Mesenchymal stem cell (in vitro differentiated cells and primary cell): ENCODE measurements at regions not wholly inside any gene's neighbourhood (a gene's known extent, or its start where the extent isn't known, plus 50 kb on each side); places are given as distances from the start of the nearest gene placed in this dataset.

Experiments
- DNase-seq: peaks from one replicate; pipeline ENCODE4 v3.0.0-alpha.2; 2013
- H2AFZ ChIP-seq: one replicate; pipeline ENCODE4 v1.6.1; 2013; ENCODE audit warnings: low read depth, mild to moderate bottlenecking, control low read depth, inconsistent platforms, low read length, moderate library complexity
- H2AK5ac ChIP-seq: 2 replicates; pipeline ENCODE4 v1.6.1; 2013; ENCODE audit warnings: low read length, moderate library complexity, mild to moderate bottlenecking, inconsistent platforms; ENCODE audit not compliant: severe bottlenecking
- H2BK120ac ChIP-seq: one replicate; pipeline ENCODE4 v1.6.1; 2013; ENCODE audit warnings: low read depth, mild to moderate bottlenecking, inconsistent platforms, low read length, moderate library complexity
- H2BK12ac ChIP-seq, 2 experiments: one replicate each; pipeline ENCODE4 v1.6.1; 2013; ENCODE audit warnings: inconsistent platforms in 2 of 2, low read length in 2 of 2, mild to moderate bottlenecking in 2 of 2, moderate library complexity in 2 of 2, control low read depth in 1 of 2
- H2BK15ac ChIP-seq: one replicate; pipeline ENCODE4 v1.6.1; 2013; ENCODE audit warnings: mild to moderate bottlenecking, low read depth, inconsistent platforms; ENCODE audit not compliant: poor library complexity, severe bottlenecking
- H2BK5ac ChIP-seq: 2 replicates; pipeline ENCODE4 v1.6.1; 2013; ENCODE audit warnings: low read depth, mild to moderate bottlenecking, low read length, control low read depth, inconsistent platforms; ENCODE audit not compliant: poor library complexity, severe bottlenecking
- H3K14ac ChIP-seq, 2 experiments: one replicate each; pipeline ENCODE4 v1.6.1; 2013; ENCODE audit warnings: inconsistent platforms in 2 of 2, low read length in 2 of 2, control low read depth in 1 of 2, mild to moderate bottlenecking in 1 of 2, moderate library complexity in 1 of 2
- H3K18ac ChIP-seq, 2 experiments: one replicate each; pipeline ENCODE4 v1.6.1; 2013; ENCODE audit warnings: inconsistent platforms in 2 of 2, low read length in 2 of 2, control low read depth in 1 of 2, low read depth in 1 of 2, mild to moderate bottlenecking in 1 of 2
- H3K23ac ChIP-seq, 2 experiments: one replicate each; pipeline ENCODE4 v1.6.1; 2013; ENCODE audit warnings: inconsistent platforms in 2 of 2, low read length in 2 of 2, mild to moderate bottlenecking in 2 of 2, moderate library complexity in 2 of 2, control low read depth in 1 of 2
- H3K27ac ChIP-seq: 2 replicates; pipeline ENCODE4 v1.5.1; 2013; ENCODE audit warnings: mild to moderate bottlenecking, moderate library complexity, low read length, control low read depth, inconsistent platforms; ENCODE audit not compliant: poor library complexity, severe bottlenecking
- H3K27me3 ChIP-seq, 2 experiments: 2 replicates each; pipeline versions ENCODE4 v1.6.1 to v1.7.0; 2013; ENCODE audit warnings: low read length in 2 of 2, mild to moderate bottlenecking in 2 of 2, moderate library complexity in 2 of 2, control low read depth in 1 of 2, inconsistent platforms in 1 of 2; ENCODE audit not compliant: control insufficient read depth in 1 of 2, insufficient read depth in 1 of 2
- H3K36me3 ChIP-seq, 2 experiments: 2 replicates each; pipeline versions ENCODE4 v1.6.1 to v1.7.0; 2013; ENCODE audit warnings: low read length in 2 of 2, control low read depth in 1 of 2, inconsistent platforms in 1 of 2, low read depth in 1 of 2, mild to moderate bottlenecking in 1 of 2; ENCODE audit not compliant: insufficient read depth in 2 of 2, control insufficient read depth in 1 of 2
- H3K4ac ChIP-seq, 2 experiments: one replicate each; pipeline ENCODE4 v1.6.1; 2013; ENCODE audit warnings: inconsistent platforms in 2 of 2, low read length in 2 of 2, mild to moderate bottlenecking in 2 of 2, moderate library complexity in 2 of 2, control low read depth in 1 of 2, low read depth in 1 of 2
- H3K4me1 ChIP-seq: 2 replicates; pipeline ENCODE4 v1.6.1; 2013; ENCODE audit warnings: low read depth, low read length, control low read depth; ENCODE audit not compliant: control insufficient read depth, insufficient read depth
- H3K4me2 ChIP-seq: 2 replicates; pipeline ENCODE4 v1.6.1; 2013; ENCODE audit warnings: low read length, mild to moderate bottlenecking, inconsistent platforms; ENCODE audit not compliant: poor library complexity, severe bottlenecking
- H3K4me3 ChIP-seq, 2 experiments: 2 replicates each; pipeline versions ENCODE4 v1.5.1 to v1.7.0; 2013; ENCODE audit warnings: low read length in 2 of 2, mild to moderate bottlenecking in 2 of 2, control low read depth in 1 of 2, low read depth in 1 of 2; ENCODE audit not compliant: insufficient read depth in 1 of 2
- H3K79me1 ChIP-seq: replicated peaks from 2 replicates; pipeline ENCODE4 v1.6.1; 2013; ENCODE audit warnings: mild to moderate bottlenecking, control low read depth, low read length, inconsistent platforms; ENCODE audit not compliant: poor library complexity, severe bottlenecking
- H3K9ac ChIP-seq: 2 replicates; pipeline ENCODE4 v1.7.0; 2013; ENCODE audit warnings: mild to moderate bottlenecking, low read length, moderate library complexity
- H3K9me3 ChIP-seq: 2 replicates; pipeline ENCODE4 v1.7.0; 2013; ENCODE audit warnings: mild to moderate bottlenecking, low read length; ENCODE audit not compliant: control insufficient read depth
- H4K8ac ChIP-seq: one replicate; pipeline ENCODE4 v1.6.1; 2013; ENCODE audit warnings: inconsistent platforms, mild to moderate bottlenecking, low read length, moderate library complexity
- H4K91ac ChIP-seq: one replicate; pipeline ENCODE4 v1.6.1; 2013; ENCODE audit warnings: mild to moderate bottlenecking, low read length, inconsistent platforms
- WGBS: methylation state at CpG from one replicate; pipeline ENCODE4 v1.1.7; 2013; ENCODE audit warnings: mixed read lengths; 5-methylcytosine and 5-hydroxymethylcytosine counted together

GRCh38 chr14:65794674-65795279 lies 382.2 kb downstream of the FUT8 start:
- no peak overlapping the region for H3K18ac ChIP-seq
- H3K4ac ChIP-seq = no peak overlapping the region
- H2BK120ac ChIP-seq = no peak overlapping the region
- no peaks in the 10 kb centered on the region for H3K9me3 ChIP-seq
- no peak overlapping the region for H2AK5ac ChIP-seq
- H4K8ac ChIP-seq = no peak overlapping the region
- H3K4me3 ChIP-seq = no peak overlapping the region
- no peak for DNase-seq
- H3K9ac ChIP-seq = no peak overlapping the region
- no peaks in the 10 kb centered on the region for H3K79me1 ChIP-seq
- no peak overlapping the region for H2BK12ac ChIP-seq
- H2AFZ ChIP-seq = no peak overlapping the region
- WGBS = 81% methylated on average over 6 of the region's 6 CpGs
- no peak overlapping the region for H3K27ac ChIP-seq
- no peak overlapping the region for H3K14ac ChIP-seq
- H2BK5ac ChIP-seq = no peak overlapping the region
- no peak overlapping the region for H3K4me2 ChIP-seq
- no peak overlapping the region for H3K23ac ChIP-seq
- no peaks in the 10 kb centered on the region for H3K36me3 ChIP-seq
- H3K27me3 ChIP-seq = peaks cover 25 to 49% of the 10 kb centered on the region in 2 experiments
- no peak overlapping the region for H4K91ac ChIP-seq
- no peak overlapping the region for H2BK15ac ChIP-seq
- peaks cover 4% of the 10 kb centered on the region for H3K4me1 ChIP-seq

GRCh38 chr14:65798216-65798615 lies 385.7 kb downstream of the FUT8 start:
- H4K8ac ChIP-seq = no peak overlapping the region
- WGBS = 80% methylated on average over 8 of the region's 8 CpGs
- no peak overlapping the region for H3K23ac ChIP-seq
- no peak overlapping the region for H2BK12ac ChIP-seq
- no peak overlapping the region for H2AFZ ChIP-seq
- H3K9ac ChIP-seq = no peak overlapping the region
- no peak overlapping the region for H3K27ac ChIP-seq
- no peak overlapping the region for H3K4me2 ChIP-seq
- H2BK5ac ChIP-seq = no peak overlapping the region
- H3K14ac ChIP-seq = no peak overlapping the region
- no peak overlapping the region for H3K4ac ChIP-seq
- H3K9me3 ChIP-seq = no peaks in the 10 kb centered on the region
- no peak overlapping the region for H2BK15ac ChIP-seq
- H3K4me3 ChIP-seq = no peak overlapping the region
- no peak for DNase-seq
- no peak overlapping the region for H4K91ac ChIP-seq
- H2AK5ac ChIP-seq = no peak overlapping the region
- H2BK120ac ChIP-seq = no peak overlapping the region
- no peaks in the 10 kb centered on the region for H3K4me1 ChIP-seq
- H3K18ac ChIP-seq = no peak overlapping the region
- no peaks in the 10 kb centered on the region for H3K79me1 ChIP-seq
- no peaks in the 10 kb centered on the region for H3K36me3 ChIP-seq
- peaks cover 22 to 60% of the 10 kb centered on the region in 2 experiments for H3K27me3 ChIP-seq

GRCh38 chr14:65800694-65801093 lies 388.2 kb downstream of the FUT8 start:
- WGBS = 79% methylated on average over 5 of the region's 6 CpGs

GRCh38 chr14:65802196-65802595 lies 389.7 kb downstream of the FUT8 start:
- Histone ChIP-seq H3K4ac (no peak overlapping the region), H4K91ac (no peak overlapping the region), H2AK5ac (no peak overlapping the region), H2BK120ac (no peak overlapping the region), H3K79me1 (no peaks in the 10 kb centered on the region), H2AFZ (no peak overlapping the region), H3K9ac (no peak overlapping the region), H3K14ac (no peak overlapping the region), H2BK5ac (no peak overlapping the region), H3K18ac (no peak overlapping the region), H2BK15ac (no peak overlapping the region), H3K23ac (no peak overlapping the region), H3K27me3 (peaks cover 31 to 85% of the 10 kb centered on the region in 2 experiments), H3K36me3 (no peaks in the 10 kb centered on the region), H2BK12ac (no peak overlapping the region), H3K4me1 (no peaks in the 10 kb centered on the region), H3K27ac (no peak overlapping the region), H3K9me3 (peaks cover 1% of the 10 kb centered on the region), H3K4me3 (no peak overlapping the region), H4K8ac (no peak overlapping the region), H3K4me2 (no peak overlapping the region)
- no peak for DNase-seq
- 85% methylated on average over 2 of the region's 2 CpGs for WGBS

More at GRCh38 chr14:65800694-65801093, 388.2 kb downstream of the FUT8 start:
- no peak for DNase-seq
- no peak overlapping the region for H3K4ac ChIP-seq
- H3K27me3 ChIP-seq = peaks cover 24 to 79% of the 10 kb centered on the region in 2 experiments
- no peak overlapping the region for H2BK15ac ChIP-seq
- H2BK120ac ChIP-seq = no peak overlapping the region
- no peak overlapping the region for H3K14ac ChIP-seq
- H3K18ac ChIP-seq = no peak overlapping the region
- H3K9ac ChIP-seq = no peak overlapping the region
- no peak overlapping the region for H3K27ac ChIP-seq
- H3K23ac ChIP-seq = no peak overlapping the region
- no peaks in the 10 kb centered on the region for H3K36me3 ChIP-seq
- H2AFZ ChIP-seq = no peak overlapping the region
- H3K9me3 ChIP-seq = no peaks in the 10 kb centered on the region
- no peak overlapping the region for H4K91ac ChIP-seq
- no peak overlapping the region for H3K4me3 ChIP-seq
- no peaks in the 10 kb centered on the region for H3K4me1 ChIP-seq
- no peak overlapping the region for H2BK12ac ChIP-seq
- no peaks in the 10 kb centered on the region for H3K79me1 ChIP-seq
- no peak overlapping the region for H4K8ac ChIP-seq
- no peak overlapping the region for H2AK5ac ChIP-seq
- no peak overlapping the region for H3K4me2 ChIP-seq
- H2BK5ac ChIP-seq = no peak overlapping the region
